GM19043 (cell line): ENCODE measurements at regions not wholly inside any gene's neighbourhood (a gene's known extent, or its start where the extent isn't known, plus 50 kb on each side); places are given as distances from the start of the nearest gene placed in this dataset.

Experiments
- ATAC-seq: cut with Tn5 transposase; IDR thresholded peaks from one replicate; pipeline ENCODE4 v1.9.1; 2021; ENCODE audit warnings: low read depth; ENCODE audit not compliant: unreplicated experiment

- ATAC-seq = no peak
Observed at GRCh38 chr22:47782328-47783075, 1020.1 kb downstream of the TBC1D22A start.

- no peak for ATAC-seq
Observed at GRCh38 chr22:47781427-47782111, 1019.1 kb downstream of the TBC1D22A start.

GRCh38 chr22:47781024-47781423 is 1018.6 kb downstream of the TBC1D22A start:
- no peak for ATAC-seq

- no peak for ATAC-seq
Observed at GRCh38 chr22:47780281-47780875, 1017.9 kb downstream of the TBC1D22A start.

GRCh38 chr22:47779474-47779873 is 1017.0 kb downstream of the TBC1D22A start:
- ATAC-seq = no peak

- ATAC-seq = no peak
Observed at GRCh38 chr22:47778160-47778658, 1015.8 kb downstream of the TBC1D22A start.

- no peak for ATAC-seq
Observed at GRCh38 chr22:47777426-47777825, 1015.0 kb downstream of the TBC1D22A start.

GRCh38 chr22:47776329-47776728 is 1013.9 kb downstream of the TBC1D22A start:
- ATAC-seq = no peak

- ATAC-seq = no peak
Observed at GRCh38 chr22:47775686-47776085, 1013.2 kb downstream of the TBC1D22A start.

GRCh38 chr22:47775191-47775590 is 1012.7 kb downstream of the TBC1D22A start:
- ATAC-seq = no peak

GRCh38 chr22:47773635-47774034 is 1011.2 kb downstream of the TBC1D22A start:
- ATAC-seq = no peak

- ATAC-seq = no peak
Observed at GRCh38 chr22:47772864-47773263, 1010.4 kb downstream of the TBC1D22A start.

- ATAC-seq = no peak
Observed at GRCh38 chr22:47769652-47770051, 1007.2 kb downstream of the TBC1D22A start.

- ATAC-seq = no peak
Observed at GRCh38 chr22:47768027-47768426, 1005.6 kb downstream of the TBC1D22A start.

GRCh38 chr22:47767403-47767802 is 1005.0 kb downstream of the TBC1D22A start:
- ATAC-seq = no peak

GRCh38 chr22:47765757-47766156 is 1003.3 kb downstream of the TBC1D22A start:
- no peak for ATAC-seq

- no peak for ATAC-seq
Observed at GRCh38 chr22:47762141-47762540, 999.7 kb downstream of the TBC1D22A start.

- ATAC-seq = no peak
Observed at GRCh38 chr22:47759909-47760308, 997.5 kb downstream of the TBC1D22A start.

GRCh38 chr22:47757741-47758140 is 995.3 kb downstream of the TBC1D22A start:
- ATAC-seq = no peak

GRCh38 chr22:47750086-47750485 is 987.6 kb downstream of the TBC1D22A start:
- no peak for ATAC-seq

GRCh38 chr22:47748957-47749356 is 986.5 kb downstream of the TBC1D22A start:
- ATAC-seq = no peak
